Globus pallidus (tissue), 1 donor: ENCODE measurements at regions not wholly inside any gene's neighbourhood (a gene's known extent, or its start where the extent isn't known, plus 50 kb on each side); places are given as distances from the start of the nearest gene placed in this dataset.
"Not testable (repeated sequence)": the region's sequence is repeated elsewhere in the genome, so short reads cannot be mapped to it uniquely, and the experiment has no call there.

Experiments used
- DNase-seq: peaks from one replicate; pipeline ENCODE4 v3.0.0-alpha.2; 2015; ENCODE audit warnings: low spot score

DNA sequence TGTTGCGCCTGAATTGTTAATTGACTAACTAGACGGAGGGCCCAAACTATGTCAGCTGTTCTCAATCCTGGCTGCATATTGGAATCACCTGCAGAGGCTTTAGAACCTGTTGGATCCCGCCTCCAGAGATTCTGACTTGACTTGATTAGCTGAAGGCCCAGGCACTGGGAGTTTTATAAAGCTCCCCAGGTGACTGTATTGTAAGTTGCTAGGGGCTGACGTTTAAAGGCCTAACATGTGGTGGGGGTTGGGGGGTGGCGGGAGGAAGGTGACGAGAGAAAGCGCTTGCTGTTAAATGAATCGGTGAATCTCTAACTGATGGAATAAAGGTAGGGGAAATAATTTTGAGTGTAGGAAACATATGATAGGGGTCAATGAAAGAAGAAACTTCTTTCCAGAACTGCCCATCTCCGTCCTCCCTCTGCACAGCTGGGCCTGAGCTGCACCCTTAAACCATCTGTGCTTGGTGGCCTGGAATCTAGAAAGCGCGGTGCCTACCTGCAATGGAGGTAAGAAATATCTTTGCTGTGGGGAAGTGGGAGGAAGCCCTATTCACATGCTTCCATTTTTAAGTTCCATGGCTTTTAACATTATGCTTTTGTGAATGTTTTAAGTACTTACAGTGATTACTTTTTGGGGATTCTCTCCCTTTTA lies 225.0 kb upstream of the FAM3C start:
- DNase-seq = no peak

DNA sequence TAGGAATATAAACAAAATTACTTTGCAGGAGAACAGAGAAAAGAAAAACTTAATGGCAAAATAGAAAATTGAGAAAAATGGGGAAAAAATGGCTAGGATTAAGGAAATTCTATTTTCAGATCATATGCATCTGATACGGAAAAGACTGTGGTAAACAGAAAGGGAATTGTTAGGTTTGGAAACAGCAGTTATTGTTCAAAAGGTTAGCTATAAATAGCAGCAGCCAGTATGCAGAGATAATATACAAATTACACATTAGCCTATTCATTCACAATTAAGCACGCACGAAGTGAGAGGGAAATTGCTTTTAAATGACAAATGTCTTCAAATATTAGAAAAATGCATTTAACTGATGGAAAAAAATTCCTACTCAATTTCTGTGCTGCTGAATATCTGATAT lies 224.1 kb upstream of the FAM3C start:
- no peak for DNase-seq

GRCh38 chr7:121618182-121618581 lies 222.1 kb upstream of the FAM3C start:
- no peak for DNase-seq

DNA sequence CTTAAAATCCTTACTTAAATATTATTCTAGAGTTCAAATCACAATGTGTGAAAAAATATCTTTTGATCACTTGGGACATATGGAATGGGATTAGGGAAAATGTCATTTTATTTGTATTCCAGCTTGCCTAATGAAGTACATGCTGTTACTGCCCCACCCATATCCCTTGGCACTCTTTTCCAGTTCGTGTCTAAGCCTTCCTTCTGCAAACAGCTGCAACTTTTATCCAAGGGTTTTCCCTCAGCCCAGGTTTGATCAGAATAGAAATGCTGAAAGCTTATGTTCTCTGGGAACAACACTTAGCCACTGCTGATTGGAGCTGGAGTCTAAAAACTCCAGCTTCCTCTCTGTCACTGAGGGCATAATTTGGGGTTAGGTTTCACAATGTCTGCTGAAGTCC lies 214.1 kb upstream of the FAM3C start:
- DNase-seq = no peak

DNA sequence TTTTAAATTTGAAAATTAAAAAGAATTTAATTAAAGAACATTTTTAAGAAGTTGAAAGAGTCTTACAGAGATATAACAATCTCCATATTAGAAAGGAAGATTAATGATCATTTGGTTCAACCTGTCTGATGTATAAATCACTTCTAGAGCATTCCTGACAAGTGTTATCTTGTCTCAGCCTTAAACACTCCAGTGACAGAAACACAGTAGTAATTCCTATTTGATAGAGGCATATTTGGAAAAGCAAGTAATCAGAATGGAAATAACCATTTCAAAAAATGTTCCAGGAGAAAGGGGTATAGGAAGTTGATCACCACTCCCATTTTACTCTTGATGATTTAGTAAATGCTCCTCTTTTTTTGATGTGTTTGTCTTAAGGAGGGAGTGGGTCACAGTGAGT lies 213.1 kb upstream of the FAM3C start:
- DNase-seq = no peak

DNA sequence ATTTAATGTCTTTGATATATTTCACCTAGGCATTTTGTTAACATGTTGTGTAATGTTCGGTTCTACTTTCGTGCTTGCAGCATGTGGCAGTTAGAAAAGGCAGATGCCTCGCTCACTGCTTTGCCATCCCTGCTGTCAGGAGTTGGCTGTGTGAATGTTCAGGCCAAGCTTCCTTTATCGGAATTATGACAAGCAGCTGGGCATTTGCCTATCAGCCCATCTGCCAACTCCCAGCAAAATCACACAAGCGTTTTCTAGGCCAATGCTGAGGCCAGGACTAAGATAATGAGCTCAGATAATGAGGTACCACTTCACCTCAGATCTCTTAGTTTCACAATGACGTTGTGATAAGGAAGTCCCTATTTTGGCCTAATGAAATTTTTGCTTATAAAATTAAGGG lies 212.7 kb upstream of the FAM3C start:
- DNase-seq = no peak

DNA sequence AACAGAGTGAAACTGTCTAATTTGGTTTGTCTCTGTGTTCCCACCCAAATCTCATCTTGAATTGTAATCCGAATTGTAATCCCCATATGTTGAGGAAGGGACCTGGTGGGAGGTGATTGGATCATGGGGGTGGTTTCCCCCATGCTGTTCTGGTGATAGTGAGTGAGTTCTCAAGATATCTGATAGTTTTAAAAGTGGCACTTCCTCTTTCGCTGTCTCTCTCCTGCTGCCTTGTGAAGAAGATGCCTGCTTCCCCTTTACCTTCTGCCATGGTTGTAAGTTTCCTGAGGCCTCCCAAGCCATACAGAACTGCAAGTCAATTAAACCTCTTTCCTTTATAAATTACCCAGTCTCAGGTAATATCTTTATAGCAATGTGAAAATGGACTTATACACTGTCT lies 212.1 kb upstream of the FAM3C start:
- DNase-seq = not testable (repeated sequence)

DNA sequence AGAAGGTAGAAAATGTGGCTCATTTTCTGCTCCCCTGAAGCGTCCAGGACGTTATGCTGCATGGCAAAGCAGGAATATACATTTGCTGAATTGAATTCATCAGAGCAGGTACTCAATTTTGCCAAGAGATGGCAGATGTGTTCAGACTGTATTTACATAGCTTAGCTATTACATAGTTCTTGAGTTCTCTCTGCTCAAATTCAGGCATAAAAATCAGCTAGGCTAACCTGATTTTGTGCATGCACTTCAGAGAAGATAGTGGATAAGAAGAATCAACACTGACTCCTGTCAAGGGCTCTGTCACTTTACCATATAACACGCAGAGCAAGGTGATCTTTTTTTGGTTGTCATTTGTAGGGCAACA lies 209.2 kb upstream of the FAM3C start:
- DNase-seq = no peak

DNA sequence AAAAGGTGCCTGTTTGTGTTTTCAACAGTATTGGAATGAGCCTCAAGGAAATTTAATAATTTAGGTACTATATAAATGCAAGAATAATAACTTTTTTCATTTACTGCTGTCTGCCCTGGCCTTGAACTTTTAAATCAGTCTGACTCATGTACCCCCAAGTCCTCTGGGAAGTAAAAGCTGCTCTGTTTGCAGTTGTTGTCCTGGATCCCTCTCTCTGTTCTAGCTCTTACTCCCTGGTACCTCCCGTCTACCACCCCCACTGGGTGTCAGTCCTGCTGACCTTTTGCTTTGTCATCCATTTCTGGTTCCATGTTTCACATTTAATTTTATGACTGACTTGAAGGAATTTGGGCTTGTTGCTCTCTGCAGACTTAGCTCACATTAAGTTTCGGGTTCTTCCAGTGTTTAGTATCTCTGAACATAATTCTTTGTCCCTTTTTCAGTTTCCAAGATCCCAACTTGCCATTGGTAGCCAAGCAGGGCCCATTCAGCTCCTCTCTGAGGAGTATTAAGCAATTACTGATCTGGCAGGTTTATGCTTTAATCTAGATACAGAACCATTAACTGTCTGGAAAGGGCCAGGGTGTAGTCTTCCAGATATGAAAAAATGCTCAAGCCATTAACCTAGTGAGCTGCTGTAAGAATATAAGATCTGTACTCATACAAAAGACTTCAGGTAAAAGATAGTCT lies 208.7 kb upstream of the FAM3C start:
- DNase-seq = no peak

DNA sequence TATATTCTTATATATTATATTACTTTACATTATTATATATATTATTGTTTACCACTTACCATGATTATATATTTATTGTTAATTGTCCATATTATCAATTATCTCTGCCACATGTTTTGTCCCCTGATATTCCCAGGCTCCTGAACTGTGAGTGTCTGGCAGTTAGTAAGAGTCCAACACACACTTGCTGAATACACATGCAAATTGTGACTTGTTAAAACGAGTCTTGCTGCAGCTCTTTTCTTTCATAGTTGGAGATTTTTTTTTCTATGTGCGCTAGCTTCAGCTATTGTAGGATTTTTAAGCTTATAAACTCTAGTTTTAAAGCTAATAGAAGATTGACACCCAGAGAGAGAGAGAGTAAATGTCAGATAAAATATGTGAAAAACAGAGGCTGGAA lies 207.8 kb upstream of the FAM3C start:
- no peak for DNase-seq

GRCh38 chr7:121599887-121600286 lies 203.8 kb upstream of the FAM3C start:
- no peak for DNase-seq

- DNase-seq = no peak
Observed at GRCh38 chr7:121595758-121596696, 199.9 kb upstream of the FAM3C start.

- DNase-seq = no peak
Observed at GRCh38 chr7:121591926-121592325, 195.8 kb upstream of the FAM3C start.

GRCh38 chr7:121587435-121587834 lies 191.3 kb upstream of the FAM3C start:
- DNase-seq = no peak

- DNase-seq = no peak
Observed at GRCh38 chr7:121582258-121582657, 186.2 kb upstream of the FAM3C start.

DNA sequence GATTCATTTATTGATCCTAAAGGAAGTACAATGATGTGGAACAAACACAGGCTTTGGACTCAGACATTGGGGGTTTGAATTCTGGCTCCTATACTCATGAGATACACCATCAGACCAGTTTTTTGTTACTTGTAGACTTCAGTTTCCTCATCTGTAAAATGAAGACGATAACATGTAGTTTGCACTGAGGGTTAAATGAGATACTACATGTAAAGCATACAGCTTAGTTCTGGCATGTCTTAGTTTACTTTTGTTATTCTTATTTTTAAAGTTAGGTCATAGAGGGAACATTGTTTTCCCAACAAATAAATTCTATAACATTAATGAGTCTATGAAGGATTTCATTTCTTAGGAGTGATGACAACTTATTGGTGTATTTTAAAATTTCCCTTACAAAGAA lies 183.5 kb upstream of the FAM3C start:
- no peak for DNase-seq

DNA sequence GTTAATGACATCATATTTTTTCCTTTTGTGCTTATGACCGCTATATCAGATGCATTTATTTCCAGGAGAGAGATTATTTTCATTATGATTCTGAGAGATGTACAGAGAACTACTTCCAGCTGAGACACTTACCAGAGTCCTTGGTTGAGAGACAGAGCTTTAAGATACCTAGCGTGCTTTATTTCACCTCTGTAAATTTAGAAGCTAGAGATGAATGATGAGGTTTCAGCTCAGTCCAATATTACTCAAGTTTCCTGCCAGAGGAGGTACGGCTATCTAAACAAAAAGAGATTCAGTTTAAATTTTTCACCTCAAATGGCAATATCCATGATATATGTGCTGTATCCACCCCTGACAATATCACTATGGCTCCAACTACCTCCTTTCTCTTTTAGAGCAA lies 182.6 kb upstream of the FAM3C start:
- DNase-seq = no peak

GRCh38 chr7:121576148-121576917 lies 180.2 kb upstream of the FAM3C start:
- DNase-seq = no peak

DNA sequence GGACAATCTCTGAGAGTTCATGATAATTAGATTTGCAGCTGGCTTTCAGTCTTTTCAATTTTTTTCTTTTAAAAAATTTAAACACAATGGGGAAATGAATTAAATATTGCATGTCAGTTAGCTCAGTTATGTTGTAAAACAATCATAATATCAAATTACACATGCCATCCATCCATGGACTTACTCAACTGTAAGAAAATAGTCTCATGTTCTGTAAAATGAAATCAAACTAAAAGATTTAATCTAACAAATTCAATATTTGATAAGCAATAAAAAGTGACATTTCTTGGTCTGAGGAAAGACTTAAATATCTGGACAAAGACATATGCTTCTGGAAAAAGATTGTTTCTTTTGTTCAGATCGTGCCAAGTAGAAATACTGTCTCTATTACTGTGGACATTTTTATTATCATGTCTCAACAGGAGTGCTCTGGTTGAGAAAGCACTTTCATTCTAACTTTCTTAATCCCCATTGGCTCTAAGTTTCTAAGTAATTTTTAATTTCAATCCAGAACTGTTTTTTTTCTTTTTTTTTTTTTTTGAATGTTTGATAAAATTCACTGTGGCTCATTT lies 179.2 kb upstream of the FAM3C start:
- no peak for DNase-seq

GRCh38 chr7:121574109-121574508 lies 178.0 kb upstream of the FAM3C start:
- DNase-seq = no peak

DNA sequence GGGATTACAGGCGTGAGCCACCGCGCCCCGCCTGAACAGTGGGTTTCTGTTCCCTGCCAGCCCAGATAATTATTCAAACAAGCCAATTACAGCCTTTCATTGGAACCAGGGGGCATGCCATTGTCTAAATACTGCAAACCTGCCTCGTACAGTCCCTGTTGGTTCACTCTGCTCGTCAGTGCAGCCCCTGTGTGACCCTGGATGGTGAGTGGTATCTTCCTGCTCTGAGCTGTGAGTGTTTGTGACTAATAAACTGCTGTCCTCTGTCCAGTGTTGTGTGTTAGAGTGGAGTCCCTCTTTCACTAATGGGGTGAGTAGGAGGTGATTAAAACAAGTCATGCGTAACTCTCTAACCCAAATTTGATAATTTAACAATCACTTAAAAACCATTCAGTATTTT lies 176.5 kb upstream of the FAM3C start:
- no peak for DNase-seq

DNA sequence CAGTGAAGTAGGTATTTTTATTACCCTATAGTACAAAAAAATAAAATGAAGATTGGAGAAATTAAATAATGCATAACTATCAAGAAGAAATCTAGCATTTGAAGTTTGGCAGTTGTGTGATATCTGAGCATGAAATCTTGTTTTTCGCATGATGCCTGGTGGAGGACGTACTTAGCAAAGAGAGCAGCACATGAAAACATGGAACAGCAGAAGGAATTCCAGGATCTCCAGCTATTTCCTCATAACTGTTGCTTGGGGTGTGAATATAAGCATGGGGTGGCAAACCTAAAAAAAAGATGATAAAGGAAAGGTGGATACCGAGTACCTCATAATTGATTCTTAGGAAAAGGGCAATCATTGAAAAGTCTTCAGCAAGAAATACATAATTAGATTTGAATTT lies 174.3 kb upstream of the FAM3C start:
- no peak for DNase-seq
